HepG2 (cell line): ENCODE measurements at regions not wholly inside any gene's neighbourhood (a gene's known extent, or its start where the extent isn't known, plus 50 kb on each side); places are given as distances from the start of the nearest gene placed in this dataset.

Experiments used
- ATAC-seq: fragments of 200-7000 bp; cut with Tn5 transposase; 3 replicates; pipeline ENCODE4 v1.9.1; 2020; ENCODE audit warnings: mild to moderate bottlenecking, moderate library complexity
- BruUV-seq: library from RNA; stranded (reverse); fragments of 400-500 nt; replicated peaks from 2 replicates; lab custom pipeline; 2021; lab: Mats Ljungman, UMichigan
- CTCF ChIA-PET: fragments of 300-600 bp; formaldehyde crosslinking; extraction: SDS; loops from one replicate; lab custom pipeline; 2021; ENCODE audit warnings: low total read pairs, inconsistent platforms, low intra/inter-chr PET ratio; lab: Yijun Ruan, JAX
- POLR2A ChIA-PET: fragments of 350-600 bp; sonication (Branson Sonifier 250); formaldehyde crosslinking; loops from one replicate; lab custom pipeline; 2020; ENCODE audit warnings: antibody characterized with exemption, inconsistent platforms; lab: Yijun Ruan, JAX
- DNase-seq: peaks from one replicate; pipeline ENCODE4 v3.0.0-alpha.2; 2015; ENCODE audit warnings: low spot score
- FAIRE-seq: peaks from 3 replicates; lab custom pipeline; 2011; peaks lifted over from hg19 to GRCh38; lab: Jason Lieb, UNC
- H2AFZ ChIP-seq: one replicate; pipeline ENCODE4 v1.6.1; 2011; ENCODE audit warnings: low read length, inconsistent platforms
- H3K27ac ChIP-seq: fragments of 300-600 bp; 3 replicates; pipeline ENCODE4 v1.8.0; 2011; ENCODE audit warnings: mixed run types, mild to moderate bottlenecking, mixed read lengths, low read length, inconsistent platforms; ENCODE audit not compliant: insufficient read depth; ENCODE audit errors: extremely low read length
- H3K27me3 ChIP-seq, 2 experiments: fragments of 200-600 bp in 1 of 2; 2 replicates in 1 of 2; 3 replicates in 1 of 2; pipeline versions ENCODE4 v1.6.0 to v1.8.0; 2011; ENCODE audit warnings: low read length in 2 of 2, mild to moderate bottlenecking in 2 of 2, moderate library complexity in 2 of 2, inconsistent platforms in 1 of 2; ENCODE audit not compliant: insufficient read depth in 2 of 2, control insufficient read depth in 1 of 2
- H3K36me3 ChIP-seq, 2 experiments: fragments of 200-600 bp in 1 of 2; replicated peaks in 1 of 2; 2 replicates in 1 of 2; 3 replicates in 1 of 2; pipeline versions ENCODE4 v1.5.1 to v1.8.0; 2011; ENCODE audit warnings: low read length in 2 of 2, inconsistent platforms in 1 of 2; ENCODE audit not compliant: insufficient read depth in 2 of 2, control insufficient read depth in 1 of 2
- H3K4me1 ChIP-seq: 2 replicates; pipeline ENCODE4 v1.5.1; 2012; ENCODE audit warnings: low read length, inconsistent platforms; ENCODE audit not compliant: insufficient read depth
- H3K4me2 ChIP-seq: 2 replicates; pipeline ENCODE4 v1.6.0; 2011; ENCODE audit warnings: low read depth, low read length, inconsistent platforms
- H3K4me3 ChIP-seq, 3 experiments: fragments of 200-600 bp in 1 of 3; sonication (generic), shearing (Covaris generic) in 1 of 3; replicated peaks in 1 of 3; 2 replicates each; pipeline ENCODE4 v1.5.1; 2011 to 2016; ENCODE audit warnings: low read length in 3 of 3, inconsistent platforms in 2 of 3, low read depth in 2 of 3, mild to moderate bottlenecking in 2 of 3, control low read depth in 1 of 3, mixed read lengths in 1 of 3; ENCODE audit not compliant: insufficient read depth in 1 of 3
- H3K79me2 ChIP-seq: one replicate; pipeline ENCODE4 v1.6.1; 2011; ENCODE audit warnings: low read length, inconsistent platforms; ENCODE audit not compliant: insufficient read depth
- H3K9ac ChIP-seq: 2 replicates; pipeline ENCODE4 v1.6.0; 2011; ENCODE audit warnings: mild to moderate bottlenecking, low read depth, low read length, inconsistent platforms; ENCODE audit not compliant: insufficient read depth
- H3K9me3 ChIP-seq: 2 replicates; pipeline ENCODE4 v1.5.1; 2012; ENCODE audit warnings: mild to moderate bottlenecking, low read length
- H4K20me1 ChIP-seq: 2 replicates; pipeline ENCODE4 v1.6.0; 2011; ENCODE audit warnings: inconsistent platforms, mild to moderate bottlenecking, low read length, moderate library complexity; ENCODE audit not compliant: insufficient read depth
- CEBPB ChIP-seq: IDR thresholded peaks from 2 replicates; pipeline ENCODE4 v1.6.1; 2011; ENCODE audit warnings: low read depth, low read length, improper control_type of control experiment, borderline replicate concordance
- CTCF ChIP-seq: sonication (generic); formaldehyde crosslinking; IDR thresholded peaks from 2 replicates; pipeline ENCODE4 v1.5.0; 2020; ENCODE audit warnings: mild to moderate bottlenecking, missing genetic modification reagents, moderate library complexity
- EEA1 ChIP-seq: sonication (generic); formaldehyde crosslinking; IDR thresholded peaks from 2 replicates; pipeline ENCODE4 v1.5.1; 2020; ENCODE audit warnings: mild to moderate bottlenecking, missing genetic modification reagents, borderline replicate concordance
- HNRNPK ChIP-seq: fragments of 200-400 bp; formaldehyde crosslinking; IDR thresholded peaks from 2 replicates; pipeline ENCODE4 v1.6.1; 2018; ENCODE audit warnings: low read length, low read depth, moderate library complexity, mild to moderate bottlenecking; ENCODE audit not compliant: poor library complexity, severe bottlenecking
- IRX3 ChIP-seq: sonication (generic); formaldehyde crosslinking; IDR thresholded peaks from 2 replicates; pipeline ENCODE4 v1.8.1; 2023; ENCODE audit warnings: mild to moderate bottlenecking, low read depth, missing genetic modification reagents, borderline replicate concordance
- SMAD3 ChIP-seq: sonication (generic); formaldehyde crosslinking; IDR thresholded peaks from 2 replicates; pipeline ENCODE4 v1.4.0; 2020; ENCODE audit warnings: missing genetic modification reagents
- ZKSCAN1 ChIP-seq: fragments of 150-350 bp; IDR thresholded peaks from 2 replicates; pipeline ENCODE4 v1.6.1; 2014; ENCODE audit warnings: low read length
- ZNF883 ChIP-seq: sonication (generic); formaldehyde crosslinking; IDR thresholded peaks from 2 replicates; pipeline ENCODE4 v1.5.1; 2020; ENCODE audit warnings: mild to moderate bottlenecking, missing genetic modification reagents; ENCODE audit errors: not compliant biosample characterization
- WGBS: methylation state at CpG from one replicate; pipeline ENCODE4 v1.1.6; 2017; ENCODE audit warnings: low lambda C conversion rate; 5-methylcytosine and 5-hydroxymethylcytosine counted together
- in situ Hi-C: cut with HindIII; loops from 2 replicates; pipeline ENCODE4 v1.10.0; 2017; ENCODE audit warnings: low pct_unique_long_range_greater_than_20kb; ENCODE audit not compliant: extremely low pct_ligation_motif_present
- intact Hi-C: fragments of 100-400 bp; cut with micrococcal nuclease; formaldehyde crosslinking; loops from one replicate; pipeline ENCODE4 v1.10.0; 2022; ENCODE audit not compliant: unreplicated experiment

- ChIA-PET POLR2A (no interaction called here), CTCF (no interaction called here)
- Histone ChIP-seq H3K4me2 (no peak overlapping the region), H3K4me3 (no peak overlapping the region), H3K27ac (no peak overlapping the region), H3K9ac (no peak overlapping the region), H3K4me1 (no peaks in the 10 kb centered on the region), H3K27me3 (peaks cover 0 to 12% of the 10 kb centered on the region in 2 experiments; a peak in 1 of 5 replicates), H2AFZ (no peak overlapping the region), H3K79me2 (no peaks in the 10 kb centered on the region), H3K36me3 (no peaks in the 10 kb centered on the region), H3K9me3 (no peaks in the 10 kb centered on the region), H4K20me1 (no peaks in the 10 kb centered on the region)
- in situ Hi-C loops (no loop called here), intact Hi-C loops (no loop called here)
- FAIRE-seq (no peak), ATAC-seq (no peak), DNase-seq (no peak)
- TF ChIP-seq ZKSCAN1 = no peak
- TF ChIP-seq ZNF883 (CRISPR knock-in tag) = no peak
- TF ChIP-seq SMAD3 (CRISPR knock-in tag) = no peak
- TF ChIP-seq EEA1 (CRISPR knock-in tag) = no peak
- no peak for TF ChIP-seq CEBPB
- TF ChIP-seq HNRNPK = no peak
- TF ChIP-seq IRX3 (CRISPR knock-in tag) = no peak
- TF ChIP-seq CTCF (CRISPR knock-in tag) = no peak
- 24% methylated on average over 7 of the region's 7 CpGs for WGBS
- no TSS peak for BruUV-seq
Measured at GRCh38 chr16:50944033-50944432, 202.1 kb downstream of the CYLD start.
